ENCODE measurements at regions not wholly inside any gene's neighbourhood (a gene's known extent, or its start where the extent isn't known, plus 50 kb on each side); places are given as distances from the start of the nearest gene placed in this dataset.

DNA sequence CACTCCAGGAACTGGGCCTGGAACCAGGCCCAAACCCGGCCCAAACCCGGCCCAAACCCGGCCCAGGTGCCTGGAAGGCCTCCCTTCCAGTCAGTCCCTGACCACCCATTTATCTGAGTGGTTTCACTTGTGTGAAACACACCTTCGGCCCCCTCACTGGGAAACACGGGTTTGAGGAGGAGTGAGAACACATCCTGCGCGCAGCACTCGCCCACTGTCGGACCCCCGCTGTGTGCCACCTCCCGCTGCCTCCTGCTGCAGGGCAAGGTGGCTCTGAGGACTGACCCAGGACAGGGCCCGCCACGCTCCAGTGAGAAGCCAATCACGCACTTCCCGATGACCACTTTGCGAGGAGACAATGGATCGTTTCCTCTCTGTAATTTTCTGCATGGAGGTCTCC, 197.5 kb downstream of the BUB3 start:
- H3K27ac Mint-ChIP-seq: no peak overlapping the region
- no peak for TF ChIP-seq CTCF (conservative IDR thresholded peaks at IDR 0.05)
- Histone ChIP-seq H3K4me2 (ENCODE audit: insufficient read depth, insufficient read length, low read length) (no peak overlapping the region), H2AK5ac (ENCODE audit: insufficient read length, low read length) (no peak overlapping the region), H3K4ac (ENCODE audit: low read depth, low read length) (no peak overlapping the region), H3K23me2 (ENCODE audit: insufficient read length, low read depth, low read length, poor library complexity, severe bottlenecking) (no peaks in the 10 kb centered on the region), H3K79me1 (ENCODE audit: insufficient read depth, low read depth, low read length, poor library complexity, severe bottlenecking) (no peaks in the 10 kb centered on the region), H3K23ac (ENCODE audit: insufficient read length, low read depth, low read length) (no peak overlapping the region), H3K18ac (ENCODE audit: insufficient read length, low read depth, low read length) (no peak overlapping the region), H4K91ac (ENCODE audit: insufficient read length, low read depth, low read length) (no peak overlapping the region), H3K9me3 (ENCODE audit: control insufficient read depth, low read depth, low read length) (no peaks in the 10 kb centered on the region), H3K9ac (ENCODE audit: extremely low read depth, insufficient read length, low read length) (no peak overlapping the region), H2BK12ac (ENCODE audit: insufficient read length, low read depth, low read length) (no peak overlapping the region), H2BK20ac (ENCODE audit: low read depth, low read length, poor library complexity, severe bottlenecking) (no peak overlapping the region), H3K56ac (ENCODE audit: insufficient read length, low read depth, low read length) (no peak overlapping the region), H3K4me1 (ENCODE audit: insufficient read depth, low read length) (no peaks in the 10 kb centered on the region), H4K20me1 (ENCODE audit: control insufficient read depth, insufficient read depth, insufficient read length) (no peaks in the 10 kb centered on the region), H3K14ac (ENCODE audit: insufficient read depth, low read length) (no peak overlapping the region), H3K27me3 (ENCODE audit: insufficient read depth, low read length) (no peaks in the 10 kb centered on the region), H2BK120ac (ENCODE audit: low read depth, low read length, poor library complexity, severe bottlenecking) (no peak overlapping the region), H4K8ac (replicated peaks; ENCODE audit: insufficient read length, low read depth, low read length) (no peak overlapping the region), H4K5ac (ENCODE audit: insufficient read length, low read depth, low read length) (no peak overlapping the region), H3K79me2 (ENCODE audit: insufficient read depth, low read length) (no peaks in the 10 kb centered on the region), H2BK15ac (ENCODE audit: low read depth, low read length) (no peak overlapping the region), H3K27ac (ENCODE audit: insufficient read length, low read depth, low read length) (no peak overlapping the region), H3T11ph (ENCODE audit: low read length) (no peak overlapping the region), H2AFZ (ENCODE audit: low read length) (no peak overlapping the region), H2BK5ac (ENCODE audit: insufficient read length, low read length) (no peak overlapping the region)
- no peak overlapping the region for H3K4me3 Mint-ChIP-seq
- no CpG with 5 or more reads among the region's 17 CpGs for WGBS (ENCODE audit: extremely low coverage, insufficient read length, low lambda C conversion rate)
- H3K36me3 Mint-ChIP-seq (ENCODE audit: insufficient read depth in 1 of 3, low read depth in 3 of 3): no peaks in the 10 kb centered on the region
- no peak for DNase-seq
- no peaks in the 10 kb centered on the region; the same call in none of the 2 replicates for H3K27me3 Mint-ChIP-seq (ENCODE audit: low read depth)
- no peaks in the 10 kb centered on the region for H3K9me3 Mint-ChIP-seq
- peaks cover 13 to 27% of the 10 kb centered on the region in 2 experiments for H3K4me1 Mint-ChIP-seq

Data from H9 (cell line).